EH (cell line): ENCODE measurements at regions not wholly inside any gene's neighbourhood (a gene's known extent, or its start where the extent isn't known, plus 50 kb on each side); places are given as distances from the start of the nearest gene placed in this dataset.
"Not testable (repeated sequence)": the region's sequence is repeated elsewhere in the genome, so short reads cannot be mapped to it uniquely, and the experiment has no call there.

Source experiments
- DNase-seq: peaks from one replicate; pipeline ENCODE4 v3.0.0-alpha.2; 2015; ENCODE audit warnings: low read depth

- DNase-seq = no peak
These were observed 1761.3 kb upstream of the IGFBP7 start for GRCh38 chr4:58871509-58871908.

GRCh38 chr4:58849026-58849425 lies 1738.8 kb upstream of the IGFBP7 start:
- DNase-seq = no peak

- DNase-seq = no peak
These were observed 1733.3 kb upstream of the IGFBP7 start for GRCh38 chr4:58843455-58843854.

- DNase-seq = no peak
These were observed 1722.9 kb upstream of the IGFBP7 start for GRCh38 chr4:58833126-58833525.

GRCh38 chr4:58825278-58825677 lies 1715.1 kb upstream of the IGFBP7 start:
- no peak for DNase-seq

- DNase-seq = not testable (repeated sequence)
These were observed 1708.4 kb upstream of the IGFBP7 start for GRCh38 chr4:58818560-58818959.

- no peak for DNase-seq
These were observed 1699.8 kb upstream of the IGFBP7 start for GRCh38 chr4:58809948-58810347.

GRCh38 chr4:58809366-58809765 lies 1699.2 kb upstream of the IGFBP7 start:
- no peak for DNase-seq

GRCh38 chr4:58808817-58809216 lies 1698.6 kb upstream of the IGFBP7 start:
- no peak for DNase-seq

GRCh38 chr4:58807843-58808615 lies 1697.8 kb upstream of the IGFBP7 start:
- no peak for DNase-seq

GRCh38 chr4:58776627-58777026 lies 1666.4 kb upstream of the IGFBP7 start:
- no peak for DNase-seq

GRCh38 chr4:58767598-58767997 lies 1657.4 kb upstream of the IGFBP7 start:
- DNase-seq = no peak

- no peak for DNase-seq
These were observed 1656.6 kb upstream of the IGFBP7 start for GRCh38 chr4:58766763-58767162.

GRCh38 chr4:58761563-58761962 lies 1651.4 kb upstream of the IGFBP7 start:
- no peak for DNase-seq

- no peak for DNase-seq
These were observed 1650.6 kb upstream of the IGFBP7 start for GRCh38 chr4:58760737-58761136.

GRCh38 chr4:58760100-58760499 lies 1649.9 kb upstream of the IGFBP7 start:
- DNase-seq = no peak

- DNase-seq = no peak
These were observed 1639.0 kb upstream of the IGFBP7 start for GRCh38 chr4:58749206-58749605.

- DNase-seq = no peak
These were observed 1630.7 kb upstream of the IGFBP7 start for GRCh38 chr4:58740897-58741296.

- DNase-seq = no peak
These were observed 1629.1 kb upstream of the IGFBP7 start for GRCh38 chr4:58739275-58739674.

- DNase-seq = no peak
These were observed 1628.2 kb upstream of the IGFBP7 start for GRCh38 chr4:58738375-58738774.

- no peak for DNase-seq
These were observed 1624.0 kb upstream of the IGFBP7 start for GRCh38 chr4:58734030-58734674.

GRCh38 chr4:58732973-58733372 lies 1622.8 kb upstream of the IGFBP7 start:
- DNase-seq = no peak

GRCh38 chr4:58723954-58724353 lies 1613.8 kb upstream of the IGFBP7 start:
- no peak for DNase-seq

- no peak for DNase-seq
These were observed 1600.9 kb upstream of the IGFBP7 start for GRCh38 chr4:58711039-58711438.
